Liver (tissue), 8 donors: ENCODE measurements at regions not wholly inside any gene's neighbourhood (a gene's known extent, or its start where the extent isn't known, plus 50 kb on each side); places are given as distances from the start of the nearest gene placed in this dataset.

ENCODE experiments used
- DNase-seq: peaks from one replicate; pipeline ENCODE4 v3.0.0-alpha.2; 2017; ENCODE audit warnings: low spot score
- H3K27ac ChIP-seq, 2 donors: one replicate each; pipeline ENCODE4 v1.7.0; 2013; ENCODE audit warnings: inconsistent platforms in 2 of 2, low read length in 2 of 2, control low read depth in 1 of 2, low read depth in 1 of 2, mild to moderate bottlenecking in 1 of 2
- H3K27me3 ChIP-seq, 4 donors: one replicate each; pipeline versions ENCODE4 v1.6.1 to v1.7.0; 2013; ENCODE audit warnings: low read length in 3 of 4, inconsistent platforms in 1 of 4, mild to moderate bottlenecking in 1 of 4, moderate library complexity in 1 of 4; ENCODE audit not compliant: control insufficient read depth in 4 of 4, insufficient read depth in 4 of 4
- H3K36me3 ChIP-seq, 4 donors: one replicate each; pipeline versions ENCODE4 v1.6.1 to v1.7.0; 2013; ENCODE audit warnings: low read length in 3 of 4, mild to moderate bottlenecking in 3 of 4, low read depth in 1 of 4, moderate library complexity in 1 of 4; ENCODE audit not compliant: control insufficient read depth in 4 of 4, insufficient read depth in 3 of 4
- H3K4me1 ChIP-seq, 4 donors: one replicate each; pipeline versions ENCODE4 v1.6.1 to v1.7.0; 2013; ENCODE audit warnings: low read length in 3 of 4, mild to moderate bottlenecking in 3 of 4, moderate library complexity in 1 of 4; ENCODE audit not compliant: control insufficient read depth in 4 of 4, insufficient read depth in 4 of 4
- H3K4me3 ChIP-seq, 3 donors: one replicate each; pipeline versions ENCODE4 v1.6.1 to v1.7.0; 2013; ENCODE audit warnings: low read length in 3 of 3, control low read depth in 1 of 3, low read depth in 1 of 3, mild to moderate bottlenecking in 1 of 3
- H3K9ac ChIP-seq, 2 donors: one replicate each; pipeline ENCODE4 v1.7.0; 2013; ENCODE audit warnings: low read length in 2 of 2, mild to moderate bottlenecking in 2 of 2, moderate library complexity in 2 of 2, control low read depth in 1 of 2, low read depth in 1 of 2
- H3K9me3 ChIP-seq, 4 donors: one replicate each; pipeline versions ENCODE4 v1.6.1 to v1.7.0; 2013; ENCODE audit warnings: low read length in 3 of 4; ENCODE audit not compliant: control insufficient read depth in 4 of 4
- ATF3 ChIP-seq: IDR thresholded peaks from 2 replicates; pipeline ENCODE4 v1.6.1; 2016; ENCODE audit warnings: antibody characterized with exemption
- CTCF ChIP-seq: fragments of 150-350 bp; IDR thresholded peaks from 2 replicates; pipeline ENCODE4 v1.5.1; 2017; ENCODE audit warnings: improper control_type of control experiment, low read depth, low read length; ENCODE audit not compliant: missing input control
- EGR1 ChIP-seq, 2 donors: IDR thresholded peaks; 2 replicates each; pipeline ENCODE4 v1.6.1; 2016 to 2018; ENCODE audit warnings: antibody characterized with exemption in 2 of 2, low read depth in 2 of 2
- FOXA1 ChIP-seq: IDR thresholded peaks from 2 replicates; pipeline ENCODE4 v1.6.1; 2016; ENCODE audit warnings: antibody characterized with exemption
- FOXA2 ChIP-seq: IDR thresholded peaks from 2 replicates; pipeline ENCODE4 v1.6.1; 2016; ENCODE audit warnings: antibody characterized with exemption
- GABPA ChIP-seq, 2 donors: IDR thresholded peaks in 1 of 2; conservative IDR thresholded peaks in 1 of 2; 2 replicates each; pipeline ENCODE4 v1.6.1; 2016; ENCODE audit warnings: antibody characterized with exemption in 2 of 2, mild to moderate bottlenecking in 1 of 2, moderate library complexity in 1 of 2
- HNF4A ChIP-seq, 2 donors: conservative IDR thresholded peaks; 2 replicates each; pipeline ENCODE4 v1.6.1; 2016; ENCODE audit warnings: antibody characterized with exemption in 2 of 2, mild to moderate bottlenecking in 2 of 2
- HNF4G ChIP-seq: IDR thresholded peaks from 2 replicates; pipeline ENCODE4 v1.6.1; 2016; ENCODE audit warnings: antibody characterized with exemption
- MAX ChIP-seq: IDR thresholded peaks from 2 replicates; pipeline ENCODE4 v1.6.1; 2016; ENCODE audit warnings: antibody characterized with exemption
- NR2F2 ChIP-seq: IDR thresholded peaks from 2 replicates; pipeline ENCODE4 v1.6.1; 2016; ENCODE audit warnings: antibody characterized with exemption
- RAD21 ChIP-seq, 2 donors: IDR thresholded peaks; 2 replicates each; pipeline ENCODE4 v1.6.1; 2016; ENCODE audit warnings: antibody characterized with exemption in 2 of 2, mild to moderate bottlenecking in 2 of 2
- REST ChIP-seq: IDR thresholded peaks from 2 replicates; pipeline ENCODE4 v1.6.1; 2016; ENCODE audit warnings: antibody characterized with exemption, mild to moderate bottlenecking
- RXRA ChIP-seq, 2 donors: IDR thresholded peaks; 2 replicates each; pipeline ENCODE4 v1.6.1; 2017 to 2018; ENCODE audit warnings: antibody characterized with exemption in 2 of 2, mild to moderate bottlenecking in 1 of 2
- SP1 ChIP-seq: IDR thresholded peaks from 2 replicates; pipeline ENCODE4 v1.6.1; 2018; ENCODE audit warnings: antibody characterized with exemption, mild to moderate bottlenecking
- TAF1 ChIP-seq: conservative IDR thresholded peaks from 2 replicates; pipeline ENCODE4 v1.6.1; 2016; ENCODE audit warnings: antibody characterized with exemption, mild to moderate bottlenecking
- YY1 ChIP-seq: IDR thresholded peaks from 2 replicates; pipeline ENCODE4 v1.6.1; 2016; ENCODE audit warnings: antibody characterized with exemption, mild to moderate bottlenecking
- ZBTB33 ChIP-seq: IDR thresholded peaks from 2 replicates; pipeline ENCODE4 v1.6.1; 2016; ENCODE audit warnings: antibody characterized with exemption
- WGBS: extraction: QIAGEN DNeasy Blood & Tissue Kit; methylation state at CpG from one replicate; pipeline ENCODE4 v1.1.7; 2013; 5-methylcytosine and 5-hydroxymethylcytosine counted together
- donor health status: healthy.
- donor health status: healthy.
- donor health status: healthy.
- donor health status: healthy.
- donor health status: healthy.

- H3K9ac ChIP-seq, result no peak overlapping the region
- no peaks in the 10 kb centered on the region for H3K9me3 ChIP-seq
- WGBS, result 89% methylated on average over 4 of the region's 4 CpGs
- no peaks in the 10 kb centered on the region for H3K36me3 ChIP-seq
- no peaks in the 10 kb centered on the region for H3K27me3 ChIP-seq
- no peak for DNase-seq
- H3K4me3 ChIP-seq, result no peak overlapping the region
- no peak overlapping the region for H3K27ac ChIP-seq
- peaks cover 0 to 22% (median 7%) of the 10 kb centered on the region in 4 donors for H3K4me1 ChIP-seq
- no peak for TF ChIP-seq GABPA (IDR thresholded peaks at IDR 0.05 in 1 of 2, conservative IDR thresholded peaks at IDR 0.05 in 1 of 2)
- TF ChIP-seq CTCF, result no peak
- no peak for TF ChIP-seq RAD21 (IDR thresholded peaks at IDR 0.05)
- no peak for TF ChIP-seq ATF3
- TF ChIP-seq REST, result no peak
- TF ChIP-seq MAX, result no peak
- no peak for TF ChIP-seq FOXA1
- no peak for TF ChIP-seq TAF1
- no peak for TF ChIP-seq YY1
- TF ChIP-seq NR2F2, result no peak
- no peak for TF ChIP-seq SP1
- TF ChIP-seq HNF4G, result no peak
- TF ChIP-seq ZBTB33, result no peak
- no peak for TF ChIP-seq HNF4A (conservative IDR thresholded peaks at IDR 0.05)
- no peak for TF ChIP-seq EGR1 (IDR thresholded peaks at IDR 0.05; ENCODE audit: low read depth in 2 of 2)
- TF ChIP-seq RXRA (IDR thresholded peaks at IDR 0.05), result no peak
- TF ChIP-seq FOXA2, result no peak
These were observed 426.9 kb upstream of the JARID2 start for GRCh38 chr6:14819001-14819400.
